Testis (tissue), 2 donors: ENCODE measurements at regions not wholly inside any gene's neighbourhood (a gene's known extent, or its start where the extent isn't known, plus 50 kb on each side); places are given as distances from the start of the nearest gene placed in this dataset.

Experiments used
- DNase-seq: peaks from one replicate; pipeline ENCODE4 v3.0.0-alpha.2; 2019
- H3K27ac ChIP-seq, 2 donors: fragments of 200-600 bp; sonication (generic); one replicate each; pipeline ENCODE4 v1.5.1; 2019
- H3K27me3 ChIP-seq: fragments of 200-600 bp; sonication (generic); one replicate; pipeline ENCODE4 v1.5.1; 2019
- H3K36me3 ChIP-seq: fragments of 200-600 bp; sonication (generic); one replicate; pipeline ENCODE4 v1.5.1; 2017; ENCODE audit warnings: low read depth; ENCODE audit errors: missing control alignments
- H3K4me1 ChIP-seq: fragments of 200-600 bp; sonication (generic); one replicate; pipeline ENCODE4 v1.5.1; 2019
- H3K4me3 ChIP-seq, 2 donors: fragments of 200-600 bp; sonication (generic); one replicate each; pipeline ENCODE4 v1.5.1; 2017 to 2019
- H3K9me3 ChIP-seq: fragments of 200-600 bp; sonication (generic); one replicate; pipeline ENCODE4 v1.5.1; 2017
- POLR2A ChIP-seq: fragments of 450-650 bp; IDR thresholded peaks from one replicate; pipeline ENCODE4 v1.6.1; 2017; ENCODE audit warnings: antibody characterized with exemption, mild to moderate bottlenecking, moderate library complexity
- WGBS, 2 donors: methylation state at CpG; one replicate each; pipeline ENCODE4 v1.1.5; 2018; 5-methylcytosine and 5-hydroxymethylcytosine counted together
- intact Hi-C: fragments of 100-400 bp; cut with DNase I; formaldehyde crosslinking; loops from one replicate; pipeline ENCODE4 v1.15.1; 2023; ENCODE audit warnings: low total_unique reads
- TF ChIP-seq, protein P1 (sequence below), 3 experiments: fragments of 450-650 bp in 2 of 3; fragments of 200-600 bp in 1 of 3; sonication (generic) in 1 of 3; IDR thresholded peaks; one replicate each; pipeline ENCODE4 v1.5.1; 2016 to 2019; ENCODE audit warnings: antibody characterized with exemption in 3 of 3, mild to moderate bottlenecking in 2 of 3, moderate library complexity in 1 of 3

DNA sequence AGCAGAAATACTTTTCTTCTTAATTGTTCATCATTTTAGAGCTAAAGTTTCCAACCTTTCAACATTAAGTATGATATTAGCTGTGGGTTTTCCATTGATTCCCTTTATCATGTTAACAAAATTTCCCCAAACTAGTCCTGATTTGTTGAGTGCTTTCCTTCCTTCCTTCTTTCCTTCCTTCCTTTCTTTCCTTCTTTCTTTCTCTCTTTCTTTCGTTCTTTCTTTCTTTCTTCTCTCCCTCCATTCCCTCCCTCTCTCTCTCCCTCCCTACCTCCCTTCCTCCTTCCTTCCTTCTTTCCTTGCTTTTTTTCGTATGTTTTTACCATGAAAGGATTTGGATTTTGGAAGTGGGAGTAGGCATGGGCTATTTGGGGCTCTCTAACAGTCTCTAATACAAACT is 133.5 kb downstream of the LMNTD1 start:
- intact Hi-C loops, result no loop called here
- no peak for DNase-seq
- Histone ChIP-seq H3K36me3 (no peaks in the 10 kb centered on the region), H3K9me3 (no peaks in the 10 kb centered on the region), H3K4me1 (no peaks in the 10 kb centered on the region), H3K27ac (no peak overlapping the region), H3K27me3 (no peaks in the 10 kb centered on the region), H3K4me3 (no peak overlapping the region)
- 84 to 97% methylated on average over 2 of the region's 2 CpGs for WGBS, 2 donors
- TF ChIP-seq POLR2A, result no peak
- TF ChIP-seq, protein P1, sequence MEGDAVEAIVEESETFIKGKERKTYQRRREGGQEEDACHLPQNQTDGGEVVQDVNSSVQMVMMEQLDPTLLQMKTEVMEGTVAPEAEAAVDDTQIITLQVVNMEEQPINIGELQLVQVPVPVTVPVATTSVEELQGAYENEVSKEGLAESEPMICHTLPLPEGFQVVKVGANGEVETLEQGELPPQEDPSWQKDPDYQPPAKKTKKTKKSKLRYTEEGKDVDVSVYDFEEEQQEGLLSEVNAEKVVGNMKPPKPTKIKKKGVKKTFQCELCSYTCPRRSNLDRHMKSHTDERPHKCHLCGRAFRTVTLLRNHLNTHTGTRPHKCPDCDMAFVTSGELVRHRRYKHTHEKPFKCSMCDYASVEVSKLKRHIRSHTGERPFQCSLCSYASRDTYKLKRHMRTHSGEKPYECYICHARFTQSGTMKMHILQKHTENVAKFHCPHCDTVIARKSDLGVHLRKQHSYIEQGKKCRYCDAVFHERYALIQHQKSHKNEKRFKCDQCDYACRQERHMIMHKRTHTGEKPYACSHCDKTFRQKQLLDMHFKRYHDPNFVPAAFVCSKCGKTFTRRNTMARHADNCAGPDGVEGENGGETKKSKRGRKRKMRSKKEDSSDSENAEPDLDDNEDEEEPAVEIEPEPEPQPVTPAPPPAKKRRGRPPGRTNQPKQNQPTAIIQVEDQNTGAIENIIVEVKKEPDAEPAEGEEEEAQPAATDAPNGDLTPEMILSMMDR (IDR thresholded peaks at IDR 0.05), result no peak

DNA sequence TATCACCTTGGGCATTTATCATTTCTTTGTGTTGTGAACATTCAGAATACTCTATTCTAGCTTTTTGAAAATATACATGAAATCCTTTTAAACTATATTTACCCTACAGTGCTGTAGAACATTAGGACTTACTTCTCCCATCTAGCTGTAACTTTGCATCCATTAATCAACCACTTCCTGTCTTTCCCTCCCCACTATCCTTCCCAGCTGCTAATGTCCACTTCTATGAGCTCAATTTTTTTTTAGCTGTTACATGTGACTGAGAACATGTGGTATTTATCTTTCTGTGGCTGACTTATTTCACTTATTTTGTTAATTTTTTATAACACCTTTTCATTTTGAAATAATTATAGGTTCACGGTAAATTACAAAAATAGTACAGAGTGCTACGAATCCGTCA is 136.0 kb downstream of the LMNTD1 start:
- no peak for DNase-seq
- intact Hi-C loops, result no loop called here
- Histone ChIP-seq H3K4me1 (no peaks in the 10 kb centered on the region), H3K36me3 (no peaks in the 10 kb centered on the region), H3K27ac (no peak overlapping the region), H3K4me3 (no peak overlapping the region), H3K9me3 (no peaks in the 10 kb centered on the region), H3K27me3 (no peaks in the 10 kb centered on the region)
- TF ChIP-seq, protein P1 (IDR thresholded peaks at IDR 0.05), result no peak
- no peak for TF ChIP-seq POLR2A
- WGBS, 2 donors, result 89 to 95% methylated on average over 3 of the region's 3 CpGs

DNA sequence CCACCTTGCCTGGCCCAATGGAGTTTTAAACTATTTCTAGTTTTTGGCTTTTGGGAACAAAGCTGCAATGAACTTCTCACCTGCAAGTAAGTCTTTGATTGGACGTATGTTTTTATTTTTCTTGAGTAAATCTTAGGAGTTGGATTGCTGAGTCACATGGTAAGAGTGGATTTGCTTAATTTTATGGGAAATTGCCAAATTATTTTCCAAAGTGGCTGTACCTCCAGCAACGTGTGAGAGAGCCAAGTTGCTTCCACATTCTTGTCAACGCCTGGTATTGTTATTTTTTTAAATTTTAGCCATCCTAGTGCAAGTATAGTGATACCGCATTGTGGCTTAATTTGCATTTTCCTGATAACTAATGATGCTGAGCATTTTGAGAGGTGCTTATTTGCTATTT is 136.6 kb downstream of the LMNTD1 start:
- 79 to 80% methylated on average over 4 of the region's 4 CpGs for WGBS, 2 donors
- H3K27me3 ChIP-seq, result no peaks in the 10 kb centered on the region
- intact Hi-C loops, result no loop called here
- DNase-seq, result no peak
- H3K4me1 ChIP-seq, result no peaks in the 10 kb centered on the region
- no peak overlapping the region for H3K4me3 ChIP-seq
- H3K27ac ChIP-seq, result no peak overlapping the region
- no peak for TF ChIP-seq POLR2A
- TF ChIP-seq, protein P1 (IDR thresholded peaks at IDR 0.05), result no peak
- H3K9me3 ChIP-seq, result no peaks in the 10 kb centered on the region
- H3K36me3 ChIP-seq, result no peaks in the 10 kb centered on the region

DNA sequence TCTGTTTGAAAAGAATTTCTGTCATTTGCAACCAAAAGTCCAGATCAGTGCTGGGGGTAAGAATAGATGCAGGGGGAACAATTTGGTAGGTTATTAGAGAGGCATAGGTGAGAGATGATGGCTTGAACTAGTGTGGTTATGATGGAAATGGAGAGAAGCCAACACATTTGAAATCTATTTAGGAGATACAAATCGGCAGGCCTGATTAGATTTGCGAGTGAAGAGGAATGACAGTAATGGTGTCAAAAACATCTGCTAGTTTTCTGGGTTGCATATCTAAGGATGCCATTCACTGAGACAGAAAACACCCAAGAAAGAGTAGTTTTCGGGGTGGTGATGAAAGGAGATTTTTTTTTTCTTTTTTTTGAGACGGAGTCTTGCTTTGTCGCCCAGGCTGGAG is 138.1 kb downstream of the LMNTD1 start:
- Histone ChIP-seq H3K4me1 (no peaks in the 10 kb centered on the region), H3K27me3 (no peaks in the 10 kb centered on the region), H3K4me3 (no peak overlapping the region), H3K36me3 (no peaks in the 10 kb centered on the region), H3K9me3 (no peaks in the 10 kb centered on the region), H3K27ac (no peak overlapping the region)
- WGBS, 2 donors, result 80 to 88% methylated on average over 5 of the region's 5 CpGs
- no peak for TF ChIP-seq POLR2A
- TF ChIP-seq, protein P1 (IDR thresholded peaks at IDR 0.05), result no peak
- DNase-seq, result no peak
- intact Hi-C loops, result no loop called here

DNA sequence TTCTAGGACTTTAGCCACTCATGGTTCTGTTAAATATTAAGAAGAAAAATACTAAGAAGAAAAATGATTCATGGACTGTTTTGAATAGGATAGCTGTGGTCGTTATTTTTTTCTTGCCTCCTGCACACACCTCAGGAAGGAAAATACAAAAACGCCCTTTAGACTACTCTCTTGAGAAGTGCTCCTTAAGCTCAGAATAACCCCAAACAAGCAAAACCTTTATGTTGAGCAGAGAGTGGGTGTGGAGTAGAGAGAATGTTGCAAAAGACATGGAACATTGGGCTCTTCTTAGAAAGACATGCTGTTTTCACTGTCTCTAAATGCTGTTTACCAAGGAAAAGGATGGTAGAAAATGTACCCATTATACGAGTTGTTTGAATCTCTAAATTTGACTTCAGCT is 140.3 kb downstream of the LMNTD1 start:
- 45 to 52% methylated on average over 3 of the region's 3 CpGs for WGBS, 2 donors
- intact Hi-C loops, result no loop called here
- H3K4me3 ChIP-seq, result no peak overlapping the region
- no peak for TF ChIP-seq POLR2A
- TF ChIP-seq, protein P1 (IDR thresholded peaks at IDR 0.05), result no peak
- no peak for DNase-seq
- no peak overlapping the region for H3K27ac ChIP-seq
- H3K36me3 ChIP-seq, result no peaks in the 10 kb centered on the region
- H3K27me3 ChIP-seq, result no peaks in the 10 kb centered on the region
- H3K4me1 ChIP-seq, result no peaks in the 10 kb centered on the region
- no peaks in the 10 kb centered on the region for H3K9me3 ChIP-seq
